GM12878 (cell line): ENCODE measurements at regions not wholly inside any gene's neighbourhood (a gene's known extent, or its start where the extent isn't known, plus 50 kb on each side); places are given as distances from the start of the nearest gene placed in this dataset.
A peak's percentile ranks its signal among the peaks of the same experiment; 100 is the strongest.

Source experiments
- ATAC-seq: fragments of 200-7000 bp; cut with Tn5 transposase; 3 replicates; pipeline ENCODE4 v1.9.1; 2020; ENCODE audit warnings: mild to moderate bottlenecking, moderate library complexity
- BruUV-seq: library from RNA; stranded (reverse); fragments of 400-500 nt; replicated peaks from 2 replicates; lab custom pipeline; 2021; lab: Mats Ljungman, UMichigan
- CTCF ChIA-PET: fragments of 300-600 bp; sonication (Branson Sonifier 250); formaldehyde crosslinking; extraction: SDS; loops from one replicate; lab custom pipeline; 2021; ENCODE audit warnings: inconsistent platforms; lab: Yijun Ruan, JAX
- POLR2A ChIA-PET: fragments of 350-600 bp; formaldehyde crosslinking; extraction: SDS; loops from one replicate; lab custom pipeline; 2021; ENCODE audit warnings: inconsistent platforms; lab: Charles Lee
- RAD21 ChIA-PET: fragments of 300-600 bp; sonication (Branson Sonifier 250); formaldehyde crosslinking; loops from one replicate; lab custom pipeline; 2023; ENCODE audit warnings: antibody characterized with exemption; ENCODE audit not compliant: unreplicated experiment; lab: Charles Lee
- SMC1A ChIA-PET: fragments of 300-600 bp; sonication (Branson Sonifier 250); formaldehyde crosslinking; loops from one replicate; lab custom pipeline; 2023; ENCODE audit not compliant: unreplicated experiment, uncharacterized antibody; lab: Charles Lee
- DNase-seq: peaks from one replicate; pipeline ENCODE4 v3.0.0-alpha.2; 2011; ENCODE audit warnings: low read depth, low spot score
- FAIRE-seq: peaks from 3 replicates; lab custom pipeline; 2011; peaks lifted over from hg19 to GRCh38; lab: Jason Lieb, UNC
- H2AFZ ChIP-seq: 2 replicates; pipeline ENCODE4 v1.6.0; 2011; ENCODE audit warnings: low read depth, low read length, control low read depth; ENCODE audit not compliant: control insufficient read depth
- H3K27ac ChIP-seq: 2 replicates; pipeline ENCODE4 v1.5.1; 2011; ENCODE audit warnings: control low read depth; ENCODE audit not compliant: control insufficient read depth, insufficient read depth
- H3K27me3 ChIP-seq, 2 experiments: replicated peaks in 1 of 2; 2 replicates each; pipeline versions ENCODE4 v1.6.0 to v1.6.1; 2011; ENCODE audit warnings: low read length in 1 of 2; ENCODE audit not compliant: control insufficient read depth in 2 of 2, insufficient read depth in 2 of 2
- H3K36me3 ChIP-seq, 2 experiments: 2 replicates each; pipeline ENCODE4 v1.5.1; 2011; ENCODE audit warnings: low read length in 1 of 2; ENCODE audit not compliant: control insufficient read depth in 2 of 2, insufficient read depth in 2 of 2
- H3K4me1 ChIP-seq: 2 replicates; pipeline ENCODE4 v1.6.1; 2011; ENCODE audit warnings: mild to moderate bottlenecking, low read length, moderate library complexity, mixed read lengths; ENCODE audit not compliant: control insufficient read depth, insufficient read depth
- H3K4me2 ChIP-seq: 2 replicates; pipeline ENCODE4 v1.6.0; 2011; ENCODE audit warnings: control low read depth; ENCODE audit not compliant: control insufficient read depth, insufficient read depth
- H3K4me3 ChIP-seq: fragments of 200-600 bp; sonication (generic); 2 replicates; pipeline ENCODE4 v1.5.1; 2016
- H3K79me2 ChIP-seq: 2 replicates; pipeline ENCODE4 v1.6.0; 2011; ENCODE audit warnings: low read length; ENCODE audit not compliant: control insufficient read depth, insufficient read depth
- H3K9ac ChIP-seq: 2 replicates; pipeline ENCODE4 v1.8.0; 2011; ENCODE audit warnings: low read length, control low read depth, mixed read lengths; ENCODE audit not compliant: control insufficient read depth, insufficient read depth
- H3K9me3 ChIP-seq: replicated peaks from 3 replicates; pipeline ENCODE4 v1.5.1; 2011; ENCODE audit warnings: mild to moderate bottlenecking, low read length; ENCODE audit not compliant: control insufficient read depth, insufficient read depth
- H4K20me1 ChIP-seq: 2 replicates; pipeline ENCODE4 v1.6.0; 2011; ENCODE audit not compliant: control insufficient read depth, insufficient read depth
- BHLHE40 ChIP-seq, 2 experiments: fragments of 450-650 bp in 1 of 2; IDR thresholded peaks; 2 replicates each; pipeline ENCODE4 v1.6.1; 2011 to 2017; ENCODE audit warnings: low read depth in 2 of 2, borderline replicate concordance in 1 of 2, improper control_type of control experiment in 1 of 2, low read length in 1 of 2, mild to moderate bottlenecking in 1 of 2
- BRCA1 ChIP-seq: IDR thresholded peaks from 2 replicates; pipeline ENCODE4 v1.6.1; 2011; ENCODE audit warnings: low read depth, low read length, improper control_type of control experiment
- E2F4 ChIP-seq: IDR thresholded peaks from 2 replicates; pipeline ENCODE4 v1.6.1; 2012; ENCODE audit warnings: low read depth, low read length, improper control_type of control experiment
- FOXM1 ChIP-seq: IDR thresholded peaks from 2 replicates; pipeline ENCODE4 v1.6.1; 2012; ENCODE audit warnings: low read depth, mild to moderate bottlenecking, inconsistent platforms, low read length, moderate library complexity
- GATAD2B ChIP-seq: fragments of 450-650 bp; conservative IDR thresholded peaks from 2 replicates; pipeline ENCODE4 v1.6.1; 2017; ENCODE audit warnings: low read depth, mild to moderate bottlenecking, moderate library complexity
- IKZF2 ChIP-seq, 2 experiments: fragments of 450-650 bp; IDR thresholded peaks; 2 replicates each; pipeline ENCODE4 v1.6.1; 2017; ENCODE audit warnings: mild to moderate bottlenecking in 2 of 2, moderate library complexity in 2 of 2
- IRF4 ChIP-seq: IDR thresholded peaks from 2 replicates; pipeline ENCODE4 v1.6.1; 2011; ENCODE audit warnings: low read depth, low read length
- STAT3 ChIP-seq: IDR thresholded peaks from 2 replicates; pipeline ENCODE4 v1.6.1; 2011; ENCODE audit warnings: low read depth, low read length, improper control_type of control experiment
- TCF7 ChIP-seq: IDR thresholded peaks from 2 replicates; pipeline ENCODE4 v1.6.1; 2014; ENCODE audit warnings: antibody characterized with exemption, borderline replicate concordance
- ZNF207 ChIP-seq: fragments of 450-650 bp; IDR thresholded peaks from 2 replicates; pipeline ENCODE4 v1.6.1; 2014; ENCODE audit warnings: antibody characterized with exemption, mild to moderate bottlenecking, borderline replicate concordance
- ZNF274 ChIP-seq: IDR thresholded peaks from one replicate; pipeline ENCODE4 v1.8.0; 2011; ENCODE audit not compliant: insufficient read length, insufficient read depth
- WGBS: methylation state at CpG from one replicate; pipeline ENCODE4 v1.1.6; 2016; ENCODE audit warnings: low lambda C conversion rate; ENCODE audit not compliant: insufficient replicate concordance, insufficient coverage; ENCODE audit errors: missing lambda C conversion rate; 5-methylcytosine and 5-hydroxymethylcytosine counted together
- in situ Hi-C: fragments of 300-500 bp; cut with MboI; formaldehyde crosslinking; loops from 9 replicates; pipeline ENCODE4 v1.14.3; 2018; ENCODE audit warnings: mixed read lengths
- intact Hi-C: fragments of 100-400 bp; cut with micrococcal nuclease; formaldehyde crosslinking; loops from one replicate; pipeline ENCODE4 v1.14.2; 2022; ENCODE audit not compliant: unreplicated experiment

- H3K36me3 ChIP-seq, result no peaks in the 10 kb centered on the region
- intact Hi-C loops, result no loop called here
- peaks cover 0 to 2% of the 10 kb centered on the region in 2 experiments; a peak in 1 of 4 replicates for H3K27me3 ChIP-seq
- POLR2A ChIA-PET, result no interaction called here
- SMC1A ChIA-PET, result no interaction called here
- H2AFZ ChIP-seq, result no peak overlapping the region
- no peak for ATAC-seq
- no peaks in the 10 kb centered on the region for H4K20me1 ChIP-seq
- no peak overlapping the region for H3K9ac ChIP-seq
- no peak overlapping the region for H3K4me3 ChIP-seq
- peaks cover 2% of the 10 kb centered on the region for H3K9me3 ChIP-seq
- WGBS, result 41% methylated on average over 3 of the region's 3 CpGs
- no peak for FAIRE-seq
- no TSS peak for BruUV-seq
- in situ Hi-C loops, result no loop called here
- CTCF ChIA-PET, result no interaction called here
- H3K4me1 ChIP-seq, result no peaks in the 10 kb centered on the region
- H3K27ac ChIP-seq, result no peak overlapping the region
- no peak for TF ChIP-seq STAT3
- no peak for TF ChIP-seq TCF7
- no peak overlapping the region for H3K4me2 ChIP-seq
- H3K79me2 ChIP-seq, result no peaks in the 10 kb centered on the region
- no peak for DNase-seq
- RAD21 ChIA-PET, result no interaction called here
These were observed 236.6 kb downstream of the ANAPC1 start for GRCh38 chr2:111647359-111647758.

DNA sequence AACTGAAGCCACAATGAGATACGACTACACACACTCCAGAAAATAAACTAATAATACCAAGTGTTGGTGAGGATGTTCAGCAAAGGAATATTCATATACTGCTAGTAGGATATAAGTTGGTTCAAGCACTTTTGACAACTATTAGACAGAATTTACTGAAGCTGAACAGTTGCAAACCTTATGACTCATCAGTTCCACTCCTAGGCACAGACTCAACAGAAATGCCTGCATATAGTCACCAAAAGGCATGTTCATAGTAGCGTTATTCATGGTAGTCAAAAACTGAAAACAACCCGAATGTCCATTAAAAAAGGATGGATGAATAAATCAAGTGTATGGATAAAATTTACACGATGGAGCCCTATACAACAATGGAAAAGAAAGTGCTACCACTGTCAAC lies 232.0 kb downstream of the ANAPC1 start:
- H3K9ac ChIP-seq, result no peak overlapping the region

More for the DNA sequence above, 232.0 kb downstream of the ANAPC1 start:
- intact Hi-C loops, result no loop called here
- Histone ChIP-seq H3K27me3 (no peaks in the 10 kb centered on the region; a peak in 2 of 4 replicates), H3K36me3 (no peaks in the 10 kb centered on the region), H3K27ac (no peak overlapping the region), H3K4me2 (no peak overlapping the region), H3K4me3 (no peak overlapping the region), H3K9me3 (peaks cover 2% of the 10 kb centered on the region), H4K20me1 (no peaks in the 10 kb centered on the region), H2AFZ (no peak overlapping the region), H3K4me1 (no peaks in the 10 kb centered on the region), H3K79me2 (no peaks in the 10 kb centered on the region)
- ChIA-PET RAD21 (interaction anchor here (1.0 kb wide), 1 partner anchor 12 kb away, joined by 3 read pairs; no protein-coding TSS in a partner anchor), CTCF (no interaction called here), POLR2A (no interaction called here), SMC1A (no interaction called here)
- peak; percentile 53 for ATAC-seq
- no TSS peak for BruUV-seq
- in situ Hi-C loops, result no loop called here
- DNase-seq, result no peak
- 3% methylated on average over 4 of the region's 4 CpGs for WGBS
- no peak for FAIRE-seq
- TF ChIP-seq BHLHE40 (IDR thresholded peaks at IDR 0.05; ENCODE audit: borderline replicate concordance in 1 of 2, low read depth in 2 of 2, low read length in 1 of 2), result no peak
- TF ChIP-seq FOXM1, result no peak
- TF ChIP-seq ZNF274, result no peak
- no peak for TF ChIP-seq ZNF207
- no peak for TF ChIP-seq E2F4
- TF ChIP-seq IKZF2 (IDR thresholded peaks at IDR 0.05), result no peak
- no peak for TF ChIP-seq IRF4
- TF ChIP-seq GATAD2B, result no peak
- TF ChIP-seq BRCA1, result no peak
